NOMO-1 (cell line): ENCODE measurements at regions not wholly inside any gene's neighbourhood (a gene's known extent, or its start where the extent isn't known, plus 50 kb on each side); places are given as distances from the start of the nearest gene placed in this dataset.

Experiments used
- DNase-seq, 2 experiments: peaks; one replicate each; lab custom pipeline; 2025; ENCODE audit not compliant: unreplicated experiment in 2 of 2; lab: John Stamatoyannopoulos, UW

- peak in 1 of 2 experiments; percentile 19 for DNase-seq
Observed at GRCh38 chr3:35946121-35946853, 307.0 kb downstream of the ARPP21 start.

- no peak for DNase-seq
Observed at GRCh38 chr3:35946854-35947515, 307.7 kb downstream of the ARPP21 start.

- no peak for DNase-seq
Observed at GRCh38 chr3:35950021-35950420, 310.7 kb downstream of the ARPP21 start.

- no peak for DNase-seq
Observed at GRCh38 chr3:35954413-35954812, 315.1 kb downstream of the ARPP21 start.

GRCh38 chr3:35965908-35966307 is 326.6 kb downstream of the ARPP21 start:
- DNase-seq, result peak in 1 of 2 experiments; percentile 15

- peak in 1 of 2 experiments; percentile 14 for DNase-seq
Observed at GRCh38 chr3:35966629-35967464, 327.5 kb downstream of the ARPP21 start.

- no peak for DNase-seq
Observed at GRCh38 chr3:35968043-35968622, 328.8 kb downstream of the ARPP21 start.

GRCh38 chr3:35969406-35969805 is 330.1 kb downstream of the ARPP21 start:
- DNase-seq, result no peak

GRCh38 chr3:35970793-35971192 is 331.5 kb downstream of the ARPP21 start:
- no peak for DNase-seq

- no peak for DNase-seq
Observed at GRCh38 chr3:35971686-35972085, 332.4 kb downstream of the ARPP21 start.

GRCh38 chr3:35974872-35975271 is 335.5 kb downstream of the ARPP21 start:
- no peak for DNase-seq

- DNase-seq, result no peak
Observed at GRCh38 chr3:35986161-35986560, 346.8 kb downstream of the ARPP21 start.

GRCh38 chr3:35987386-35987785 is 348.1 kb downstream of the ARPP21 start:
- no peak for DNase-seq

- no peak for DNase-seq
Observed at GRCh38 chr3:35992041-35992440, 352.7 kb downstream of the ARPP21 start.

- DNase-seq, result no peak
Observed at GRCh38 chr3:36011791-36012190, 368.5 kb upstream of the STAC start.

GRCh38 chr3:36013425-36013824 is 366.9 kb upstream of the STAC start:
- no peak for DNase-seq

GRCh38 chr3:36025232-36025631 is 355.1 kb upstream of the STAC start:
- DNase-seq, result no peak

GRCh38 chr3:36032180-36033047 is 347.9 kb upstream of the STAC start:
- no peak for DNase-seq

- DNase-seq, result no peak
Observed at GRCh38 chr3:36058404-36059030, 321.8 kb upstream of the STAC start.

- no peak for DNase-seq
Observed at GRCh38 chr3:36060950-36061349, 319.4 kb upstream of the STAC start.
